Lung (tissue), 11 donors: ENCODE measurements at regions not wholly inside any gene's neighbourhood (a gene's known extent, or its start where the extent isn't known, plus 50 kb on each side); places are given as distances from the start of the nearest gene placed in this dataset.

Source experiments
- ATAC-seq: fragments of 200-7000 bp; cut with Tn5 transposase; one replicate; pipeline ENCODE4 v1.9.1; 2020; ENCODE audit warnings: moderate number of reproducible peaks; ENCODE audit not compliant: insufficient read depth, low FRiP score
- DNase-seq, 3 donors: peaks; one replicate each; pipeline ENCODE4 v3.0.0-alpha.2; 2013 to 2017
- H3K27ac ChIP-seq, 2 donors: one replicate each; pipeline ENCODE4 v1.5.1; 2013; ENCODE audit warnings: mild to moderate bottlenecking in 2 of 2, moderate library complexity in 2 of 2, control low read depth in 1 of 2, inconsistent platforms in 1 of 2, low read depth in 1 of 2, low read length in 1 of 2
- H3K27me3 ChIP-seq, 3 donors: one replicate each; pipeline ENCODE4 v1.5.1; 2013; ENCODE audit warnings: low read length in 2 of 3; ENCODE audit not compliant: control insufficient read depth in 3 of 3, insufficient read depth in 3 of 3
- H3K36me3 ChIP-seq, 4 donors: one replicate each; pipeline ENCODE4 v1.5.1; 2013; ENCODE audit warnings: low read length in 4 of 4, mild to moderate bottlenecking in 1 of 4, moderate library complexity in 1 of 4; ENCODE audit not compliant: control insufficient read depth in 4 of 4, insufficient read depth in 4 of 4
- H3K4me1 ChIP-seq, 5 donors: one replicate each; pipeline ENCODE4 v1.5.1; 2013; ENCODE audit warnings: low read length in 5 of 5, mild to moderate bottlenecking in 2 of 5, moderate library complexity in 1 of 5; ENCODE audit not compliant: control insufficient read depth in 5 of 5, insufficient read depth in 5 of 5
- H3K4me3 ChIP-seq: one replicate; pipeline ENCODE4 v1.5.1; 2013; ENCODE audit warnings: mild to moderate bottlenecking, control low read depth, moderate library complexity
- H3K9ac ChIP-seq, 2 donors: one replicate each; pipeline ENCODE4 v1.5.1; 2013; ENCODE audit warnings: low read length in 2 of 2, control low read depth in 1 of 2; ENCODE audit not compliant: insufficient read depth in 1 of 2
- H3K9me3 ChIP-seq, 4 donors: one replicate each; pipeline ENCODE4 v1.5.1; 2013; ENCODE audit warnings: low read length in 3 of 4, mild to moderate bottlenecking in 1 of 4, moderate library complexity in 1 of 4; ENCODE audit not compliant: control insufficient read depth in 4 of 4, insufficient read depth in 3 of 4
- WGBS, 2 donors: extraction: QIAGEN DNeasy Blood & Tissue Kit; methylation state at CpG; one replicate each; pipeline ENCODE4 v1.1.7; 2013; 5-methylcytosine and 5-hydroxymethylcytosine counted together
- TF ChIP-seq, protein P1 (sequence below): IDR thresholded peaks from 2 replicates; pipeline ENCODE4 v1.5.1; 2012; ENCODE audit warnings: mild to moderate bottlenecking; ENCODE audit errors: control extremely low read depth, extremely low read depth
- donor health status: control.
- donor health status: control.
- donor health status: Bipolar disorder and iron deficiency.
- donor health status: healthy.
- donor health status: DM: yes; HTN: yes; CAD: no.

DNA sequence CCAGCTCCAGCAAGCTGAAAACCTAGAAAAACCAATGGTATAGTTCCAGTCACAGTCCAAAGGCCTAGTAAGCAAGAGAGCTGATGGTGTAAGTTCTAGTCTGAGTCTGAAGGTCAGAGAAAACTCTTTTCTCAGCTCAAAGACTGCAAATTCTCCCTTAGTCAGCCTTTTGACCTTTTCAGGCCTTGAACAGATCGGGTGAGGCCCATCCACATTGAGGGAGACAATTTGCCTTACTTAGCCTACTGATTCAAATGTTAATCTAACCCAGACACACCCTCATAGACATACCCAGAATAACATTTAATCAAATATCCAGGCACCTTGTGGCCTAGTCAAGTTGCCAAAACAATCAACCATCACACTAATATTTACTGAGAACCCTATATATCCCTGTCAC, 110.8 kb upstream of the KCNJ3 start:
- Histone ChIP-seq H3K4me1 (no peaks in the 10 kb centered on the region), H3K36me3 (no peaks in the 10 kb centered on the region), H3K9me3 (peaks cover 0 to under 1% (median 0%) of the 10 kb centered on the region in 4 donors), H3K9ac (no peak overlapping the region), H3K4me3 (no peak overlapping the region), H3K27me3 (no peaks in the 10 kb centered on the region), H3K27ac (no peak overlapping the region)
- DNase-seq (no peak), ATAC-seq (no peak)
- TF ChIP-seq, protein P1, sequence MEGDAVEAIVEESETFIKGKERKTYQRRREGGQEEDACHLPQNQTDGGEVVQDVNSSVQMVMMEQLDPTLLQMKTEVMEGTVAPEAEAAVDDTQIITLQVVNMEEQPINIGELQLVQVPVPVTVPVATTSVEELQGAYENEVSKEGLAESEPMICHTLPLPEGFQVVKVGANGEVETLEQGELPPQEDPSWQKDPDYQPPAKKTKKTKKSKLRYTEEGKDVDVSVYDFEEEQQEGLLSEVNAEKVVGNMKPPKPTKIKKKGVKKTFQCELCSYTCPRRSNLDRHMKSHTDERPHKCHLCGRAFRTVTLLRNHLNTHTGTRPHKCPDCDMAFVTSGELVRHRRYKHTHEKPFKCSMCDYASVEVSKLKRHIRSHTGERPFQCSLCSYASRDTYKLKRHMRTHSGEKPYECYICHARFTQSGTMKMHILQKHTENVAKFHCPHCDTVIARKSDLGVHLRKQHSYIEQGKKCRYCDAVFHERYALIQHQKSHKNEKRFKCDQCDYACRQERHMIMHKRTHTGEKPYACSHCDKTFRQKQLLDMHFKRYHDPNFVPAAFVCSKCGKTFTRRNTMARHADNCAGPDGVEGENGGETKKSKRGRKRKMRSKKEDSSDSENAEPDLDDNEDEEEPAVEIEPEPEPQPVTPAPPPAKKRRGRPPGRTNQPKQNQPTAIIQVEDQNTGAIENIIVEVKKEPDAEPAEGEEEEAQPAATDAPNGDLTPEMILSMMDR: no peak
- 72 to 76% methylated on average over 1 of the region's 1 CpG for WGBS, 2 donors

DNA sequence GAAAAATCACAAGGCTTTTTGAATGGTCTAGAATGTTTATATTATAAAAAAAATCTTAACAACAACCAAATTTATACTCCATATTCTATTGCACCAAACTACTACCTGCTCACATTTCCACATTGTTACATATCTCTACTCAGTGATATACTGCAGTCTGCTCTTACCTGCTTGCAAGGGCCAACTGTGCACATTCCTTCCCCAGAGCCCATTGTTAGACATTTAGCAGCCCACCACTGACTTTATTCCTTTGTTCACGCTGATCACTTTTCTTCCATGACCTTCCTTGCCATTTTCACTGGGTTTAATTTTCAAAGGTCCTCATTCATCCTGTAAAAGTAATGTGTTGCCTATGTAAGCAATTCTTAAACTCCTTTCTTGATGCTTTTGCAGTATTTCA, 109.7 kb upstream of the KCNJ3 start:
- Histone ChIP-seq H3K9me3 (no peaks in the 10 kb centered on the region), H3K36me3 (no peaks in the 10 kb centered on the region), H3K4me1 (no peaks in the 10 kb centered on the region), H3K27me3 (no peaks in the 10 kb centered on the region), H3K4me3 (no peak overlapping the region), H3K9ac (no peak overlapping the region), H3K27ac (no peak overlapping the region)
- WGBS, 2 donors: 57 to 74% methylated on average over 1 of the region's 1 CpG
- TF ChIP-seq, protein P1: no peak
- ATAC-seq (no peak), DNase-seq (no peak)

DNA sequence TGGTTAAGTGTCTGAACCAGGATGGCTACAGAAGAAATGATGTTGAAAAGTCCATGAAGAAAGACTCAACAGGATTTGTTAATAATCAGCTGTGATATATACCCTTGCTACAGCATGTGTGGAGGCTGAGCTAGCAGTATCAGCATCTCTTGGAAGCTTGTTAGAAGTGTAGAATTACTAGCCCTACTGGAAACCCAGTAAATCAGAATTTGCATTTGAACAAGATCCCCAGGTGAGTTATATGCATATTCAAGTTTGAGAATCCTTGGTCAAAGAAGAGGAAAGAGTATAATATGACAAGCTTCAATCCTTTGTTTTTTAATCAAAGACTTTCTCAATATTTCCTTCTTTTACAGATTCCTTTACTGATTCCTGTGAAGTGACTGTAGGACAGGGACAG, 109.0 kb upstream of the KCNJ3 start:
- ATAC-seq (no peak), DNase-seq (no peak)
- TF ChIP-seq, protein P1: no peak
- Histone ChIP-seq H3K4me1 (no peaks in the 10 kb centered on the region), H3K4me3 (no peak overlapping the region), H3K27me3 (no peaks in the 10 kb centered on the region), H3K27ac (no peak overlapping the region), H3K36me3 (no peaks in the 10 kb centered on the region), H3K9ac (no peak overlapping the region), H3K9me3 (no peaks in the 10 kb centered on the region)

DNA sequence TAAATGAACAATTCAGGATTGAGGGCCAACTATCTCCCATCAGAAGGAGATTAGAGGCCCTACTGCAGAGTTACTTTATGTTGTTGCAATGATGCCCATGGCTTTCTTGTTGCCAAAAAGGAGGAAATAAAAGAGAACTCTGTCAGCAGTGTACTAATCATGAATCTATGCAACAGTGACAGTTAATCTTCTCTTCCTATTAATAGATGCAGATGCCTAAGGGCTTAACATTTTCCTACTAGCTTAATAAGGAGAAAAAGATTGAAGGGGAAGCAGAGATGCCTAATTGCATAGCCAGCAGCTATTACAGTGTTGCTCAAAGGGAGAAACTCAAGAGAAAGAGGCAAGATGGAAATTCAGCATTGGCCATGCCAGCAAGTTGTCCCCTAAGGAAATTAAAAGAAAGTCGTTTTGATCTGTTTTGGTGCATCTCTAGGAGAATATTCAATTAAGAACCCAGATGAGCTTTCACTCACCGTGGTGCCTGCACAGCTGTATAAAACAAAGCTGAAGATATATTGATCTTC, 107.1 kb upstream of the KCNJ3 start:
- no peak overlapping the region for H3K9ac ChIP-seq
- TF ChIP-seq, protein P1: no peak

More for the DNA sequence above, 107.1 kb upstream of the KCNJ3 start:
- Histone ChIP-seq H3K27ac (no peak overlapping the region), H3K4me1 (no peaks in the 10 kb centered on the region), H3K36me3 (no peaks in the 10 kb centered on the region), H3K4me3 (no peak overlapping the region), H3K27me3 (no peaks in the 10 kb centered on the region), H3K9me3 (no peaks in the 10 kb centered on the region)
- WGBS, 2 donors: 63 to 69% methylated on average over 2 of the region's 2 CpGs
- ATAC-seq: no peak
- no peak for DNase-seq
